ENCODE measurements at regions not wholly inside any gene's neighbourhood (a gene's known extent, or its start where the extent isn't known, plus 50 kb on each side); places are given as distances from the start of the nearest gene placed in this dataset.

DNA sequence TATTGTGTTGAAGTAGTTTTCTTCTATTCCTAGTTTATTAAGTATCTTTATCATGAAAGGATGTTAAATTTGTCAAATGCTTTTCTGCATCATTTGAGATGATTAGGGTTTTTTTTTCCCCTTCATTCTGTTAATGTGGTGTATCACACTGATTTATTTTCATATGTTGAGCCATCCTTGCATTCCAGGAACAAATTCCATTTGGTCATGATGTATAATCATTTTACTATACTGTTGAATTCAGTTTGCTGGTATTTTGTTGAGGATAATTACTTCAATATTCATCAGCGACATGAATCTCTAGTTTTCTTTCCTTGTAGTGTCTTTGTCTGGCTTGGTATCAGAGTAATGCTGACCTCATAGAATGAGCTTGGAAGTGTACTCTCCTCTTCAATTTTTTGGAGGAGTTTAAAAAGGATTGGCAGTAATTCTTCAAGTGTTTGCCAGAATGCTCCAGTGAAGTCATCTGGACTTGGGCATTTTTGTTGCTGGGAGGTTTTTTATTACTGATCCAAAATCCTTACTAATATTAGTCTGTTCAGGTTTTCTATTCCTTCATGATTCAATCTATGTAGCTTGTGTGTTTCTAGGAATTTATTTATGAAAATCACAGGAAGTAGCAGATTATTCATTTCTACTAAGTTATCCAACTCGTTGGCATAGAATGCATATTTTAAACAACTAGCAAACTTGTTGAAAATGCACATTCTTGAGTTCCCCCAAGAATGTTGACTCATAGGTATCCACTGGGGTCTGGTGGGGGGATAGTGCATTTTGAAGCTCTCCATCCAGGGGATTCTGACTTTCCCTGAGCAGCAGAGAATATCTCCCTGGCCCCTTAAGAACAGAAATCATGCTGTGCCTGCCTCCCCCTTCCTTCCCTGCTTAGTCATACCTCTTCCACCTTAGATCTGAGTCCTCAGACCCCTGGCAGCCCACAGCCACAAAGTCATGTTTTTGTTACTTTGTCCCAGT is 187.1 kb downstream of the BMP7 start:
- intact Hi-C loops (cut with DNase I) = no loop called here
- H3K4me1 ChIP-seq = no peaks in the 10 kb centered on the region
- H3K4me3 ChIP-seq = no peak overlapping the region
- TF ChIP-seq, protein P1, sequence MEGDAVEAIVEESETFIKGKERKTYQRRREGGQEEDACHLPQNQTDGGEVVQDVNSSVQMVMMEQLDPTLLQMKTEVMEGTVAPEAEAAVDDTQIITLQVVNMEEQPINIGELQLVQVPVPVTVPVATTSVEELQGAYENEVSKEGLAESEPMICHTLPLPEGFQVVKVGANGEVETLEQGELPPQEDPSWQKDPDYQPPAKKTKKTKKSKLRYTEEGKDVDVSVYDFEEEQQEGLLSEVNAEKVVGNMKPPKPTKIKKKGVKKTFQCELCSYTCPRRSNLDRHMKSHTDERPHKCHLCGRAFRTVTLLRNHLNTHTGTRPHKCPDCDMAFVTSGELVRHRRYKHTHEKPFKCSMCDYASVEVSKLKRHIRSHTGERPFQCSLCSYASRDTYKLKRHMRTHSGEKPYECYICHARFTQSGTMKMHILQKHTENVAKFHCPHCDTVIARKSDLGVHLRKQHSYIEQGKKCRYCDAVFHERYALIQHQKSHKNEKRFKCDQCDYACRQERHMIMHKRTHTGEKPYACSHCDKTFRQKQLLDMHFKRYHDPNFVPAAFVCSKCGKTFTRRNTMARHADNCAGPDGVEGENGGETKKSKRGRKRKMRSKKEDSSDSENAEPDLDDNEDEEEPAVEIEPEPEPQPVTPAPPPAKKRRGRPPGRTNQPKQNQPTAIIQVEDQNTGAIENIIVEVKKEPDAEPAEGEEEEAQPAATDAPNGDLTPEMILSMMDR (IDR thresholded peaks at IDR 0.05) = no peak
- no peak for TF ChIP-seq POLR2A (IDR thresholded peaks at IDR 0.05)
- no peak for TF ChIP-seq POLR2AphosphoS5 (IDR thresholded peaks at IDR 0.05; ENCODE audit: insufficient read depth in 1 of 2, low read depth in 1 of 2)
- H3K36me3 ChIP-seq = no peaks in the 10 kb centered on the region
- no peaks in the 10 kb centered on the region for H3K27me3 ChIP-seq
- DNase-seq (ENCODE audit: extremely low spot score in 2 of 2) = no peak
- no peak overlapping the region for H3K27ac ChIP-seq
- peaks cover 21% of the 10 kb centered on the region for H3K9me3 ChIP-seq

DNA sequence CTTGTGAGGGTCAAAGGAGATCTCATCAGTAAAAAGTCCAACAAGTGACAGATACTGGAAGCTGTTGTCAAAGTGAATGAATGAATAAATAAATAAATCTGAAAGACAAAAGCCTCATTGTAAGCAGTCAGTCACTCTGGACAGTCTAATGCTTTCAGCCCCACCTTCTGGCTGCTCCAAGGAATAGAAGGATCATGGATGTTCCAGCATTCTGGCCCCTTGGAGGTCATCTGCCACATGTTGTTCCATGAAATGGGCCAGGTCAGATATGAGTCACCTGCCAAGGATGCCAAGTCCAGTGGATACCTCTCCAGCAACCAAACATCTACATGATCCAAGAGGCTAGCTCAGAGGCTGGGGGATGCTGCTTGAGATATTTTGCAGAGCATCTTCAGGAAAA is 185.6 kb downstream of the BMP7 start:
- intact Hi-C loops (cut with DNase I) = no loop called here
- peaks cover 21% of the 10 kb centered on the region for H3K9me3 ChIP-seq
- H3K27me3 ChIP-seq = no peaks in the 10 kb centered on the region
- DNase-seq (ENCODE audit: extremely low spot score in 2 of 2) = no peak
- no peaks in the 10 kb centered on the region for H3K36me3 ChIP-seq
- TF ChIP-seq POLR2AphosphoS5 (IDR thresholded peaks at IDR 0.05; ENCODE audit: insufficient read depth in 1 of 2, low read depth in 1 of 2) (no peak), POLR2A (IDR thresholded peaks at IDR 0.05) (no peak)
- TF ChIP-seq, protein P1 (IDR thresholded peaks at IDR 0.05) = no peak
- no peak overlapping the region for H3K4me3 ChIP-seq
- no peak overlapping the region for H3K27ac ChIP-seq
- no peaks in the 10 kb centered on the region for H3K4me1 ChIP-seq

DNA sequence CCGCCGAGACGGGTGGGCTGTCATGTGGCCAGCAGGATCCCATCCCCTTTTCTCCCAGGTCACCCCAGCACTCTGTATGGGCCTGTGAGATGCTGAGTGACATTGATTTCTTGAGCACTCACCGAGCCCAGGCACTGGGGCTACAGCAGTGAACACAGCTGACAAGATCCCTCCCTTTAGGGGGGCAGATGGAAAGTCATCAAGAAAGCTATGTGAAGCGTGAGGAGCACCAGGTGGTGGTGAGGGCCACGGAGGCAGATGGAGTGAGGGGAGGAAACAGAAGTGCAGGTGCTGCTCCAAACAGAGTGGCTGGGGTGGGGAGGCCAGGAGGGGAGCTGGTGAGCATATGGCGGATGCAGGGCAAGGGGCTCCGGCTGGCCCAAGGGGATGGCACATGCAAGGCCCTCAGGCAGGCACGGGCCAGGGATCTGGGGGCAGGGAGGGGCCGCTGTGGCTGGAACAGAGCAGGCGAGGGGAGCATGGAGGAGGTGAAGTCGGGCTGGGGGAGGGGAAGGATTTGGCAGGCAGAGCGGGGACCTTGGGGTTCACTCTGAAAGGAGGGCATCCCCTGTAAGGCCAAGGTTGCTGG is 184.0 kb downstream of the BMP7 start:
- DNase-seq (ENCODE audit: extremely low spot score in 2 of 2) = no peak
- TF ChIP-seq POLR2A (IDR thresholded peaks at IDR 0.05) (no peak), POLR2AphosphoS5 (IDR thresholded peaks at IDR 0.05; ENCODE audit: insufficient read depth in 1 of 2, low read depth in 1 of 2) (no peak)
- TF ChIP-seq, protein P1 (IDR thresholded peaks at IDR 0.05) = no peak
- H3K27me3 ChIP-seq = no peaks in the 10 kb centered on the region
- no peak overlapping the region for H3K4me3 ChIP-seq
- H3K4me1 ChIP-seq = no peaks in the 10 kb centered on the region
- no peaks in the 10 kb centered on the region for H3K36me3 ChIP-seq
- intact Hi-C loops (cut with DNase I) = no loop called here
- peaks cover 21% of the 10 kb centered on the region for H3K9me3 ChIP-seq
- no peak overlapping the region for H3K27ac ChIP-seq

DNA sequence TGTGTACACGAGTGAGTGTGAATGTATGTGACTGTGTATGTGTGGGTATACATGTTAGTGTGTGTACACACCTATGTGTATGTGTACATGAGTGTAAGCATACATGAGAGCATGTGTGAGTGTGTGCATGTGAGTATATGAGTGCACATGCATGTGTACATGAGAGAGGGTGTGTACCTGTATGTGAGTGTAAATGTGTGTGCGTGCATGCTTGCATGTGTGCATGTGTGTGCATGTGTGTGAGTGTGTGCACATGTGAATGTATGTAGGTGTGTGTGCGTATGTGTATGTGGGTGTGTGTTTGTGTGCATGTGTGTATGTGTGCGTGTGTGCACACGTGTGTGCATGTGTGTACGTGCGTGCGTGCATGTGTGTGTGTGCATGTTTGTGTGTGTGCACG is 183.4 kb downstream of the BMP7 start:
- no peak for TF ChIP-seq POLR2AphosphoS5 (IDR thresholded peaks at IDR 0.05; ENCODE audit: insufficient read depth in 1 of 2, low read depth in 1 of 2)
- TF ChIP-seq, protein P1 (IDR thresholded peaks at IDR 0.05) = no peak
- TF ChIP-seq POLR2A (IDR thresholded peaks at IDR 0.05) = no peak
- Histone ChIP-seq H3K9me3 (peaks cover 20% of the 10 kb centered on the region), H3K4me3 (no peak overlapping the region), H3K27ac (no peak overlapping the region), H3K36me3 (no peaks in the 10 kb centered on the region), H3K4me1 (no peaks in the 10 kb centered on the region), H3K27me3 (no peaks in the 10 kb centered on the region)
- no peak for DNase-seq (ENCODE audit: extremely low spot score in 2 of 2)
- intact Hi-C loops (cut with DNase I) = no loop called here

DNA sequence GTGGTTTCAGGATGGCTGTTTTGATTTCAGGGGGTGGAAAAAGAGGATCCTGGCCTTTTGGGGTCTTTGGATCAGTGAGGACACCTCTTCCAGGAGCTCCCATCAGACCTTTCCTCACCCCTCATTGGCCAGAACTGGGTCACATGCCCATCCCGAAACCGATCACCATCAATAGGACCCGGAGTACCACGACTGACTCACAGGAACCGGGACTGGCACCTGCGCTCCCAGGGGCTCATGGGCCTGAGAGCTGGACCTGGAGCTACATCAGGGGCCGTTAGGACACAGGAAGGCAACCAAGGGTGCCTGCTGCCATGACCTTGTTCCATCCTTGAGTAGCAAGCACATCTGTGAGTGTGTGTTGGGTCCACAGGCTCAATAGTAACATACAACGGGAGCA is 180.4 kb downstream of the BMP7 start:
- no peaks in the 10 kb centered on the region for H3K9me3 ChIP-seq
- TF ChIP-seq, protein P1 (IDR thresholded peaks at IDR 0.05) = no peak
- TF ChIP-seq POLR2AphosphoS5 (IDR thresholded peaks at IDR 0.05; ENCODE audit: insufficient read depth in 1 of 2, low read depth in 1 of 2) (no peak), POLR2A (IDR thresholded peaks at IDR 0.05) (no peak)
- no peaks in the 10 kb centered on the region for H3K27me3 ChIP-seq
- H3K4me3 ChIP-seq = no peak overlapping the region
- no peak for DNase-seq (ENCODE audit: extremely low spot score in 2 of 2)
- intact Hi-C loops (cut with DNase I) = no loop called here
- no peak overlapping the region for H3K27ac ChIP-seq
- no peaks in the 10 kb centered on the region for H3K36me3 ChIP-seq
- peaks cover 6% of the 10 kb centered on the region for H3K4me1 ChIP-seq

All from vagina (tissue), 2 donors.